GM12878 (cell line): ENCODE measurements at regions not wholly inside any gene's neighbourhood (a gene's known extent, or its start where the extent isn't known, plus 50 kb on each side); places are given as distances from the start of the nearest gene placed in this dataset.

Experiments
- ATAC-seq: fragments of 200-7000 bp; cut with Tn5 transposase; 3 replicates; pipeline ENCODE4 v1.9.1; 2020; ENCODE audit warnings: mild to moderate bottlenecking, moderate library complexity
- BruUV-seq: library from RNA; stranded (reverse); fragments of 400-500 nt; replicated peaks from 2 replicates; lab custom pipeline; 2021; lab: Mats Ljungman, UMichigan
- CTCF ChIA-PET: fragments of 300-600 bp; sonication (Branson Sonifier 250); formaldehyde crosslinking; extraction: SDS; loops from one replicate; lab custom pipeline; 2021; ENCODE audit warnings: inconsistent platforms; lab: Yijun Ruan, JAX
- POLR2A ChIA-PET: fragments of 350-600 bp; formaldehyde crosslinking; extraction: SDS; loops from one replicate; lab custom pipeline; 2021; ENCODE audit warnings: inconsistent platforms; lab: Charles Lee
- RAD21 ChIA-PET: fragments of 300-600 bp; sonication (Branson Sonifier 250); formaldehyde crosslinking; loops from one replicate; lab custom pipeline; 2023; ENCODE audit warnings: antibody characterized with exemption; ENCODE audit not compliant: unreplicated experiment; lab: Charles Lee
- SMC1A ChIA-PET: fragments of 300-600 bp; sonication (Branson Sonifier 250); formaldehyde crosslinking; loops from one replicate; lab custom pipeline; 2023; ENCODE audit not compliant: unreplicated experiment, uncharacterized antibody; lab: Charles Lee
- DNase-seq: peaks from one replicate; pipeline ENCODE4 v3.0.0-alpha.2; 2011; ENCODE audit warnings: low read depth, low spot score
- FAIRE-seq: peaks from 3 replicates; lab custom pipeline; 2011; peaks lifted over from hg19 to GRCh38; lab: Jason Lieb, UNC
- H2AFZ ChIP-seq: 2 replicates; pipeline ENCODE4 v1.6.0; 2011; ENCODE audit warnings: low read depth, low read length, control low read depth; ENCODE audit not compliant: control insufficient read depth
- H3K27ac ChIP-seq: 2 replicates; pipeline ENCODE4 v1.5.1; 2011; ENCODE audit warnings: control low read depth; ENCODE audit not compliant: control insufficient read depth, insufficient read depth
- H3K27me3 ChIP-seq, 2 experiments: replicated peaks in 1 of 2; 2 replicates each; pipeline versions ENCODE4 v1.6.0 to v1.6.1; 2011; ENCODE audit warnings: low read length in 1 of 2; ENCODE audit not compliant: control insufficient read depth in 2 of 2, insufficient read depth in 2 of 2
- H3K36me3 ChIP-seq, 2 experiments: 2 replicates each; pipeline ENCODE4 v1.5.1; 2011; ENCODE audit warnings: low read length in 1 of 2; ENCODE audit not compliant: control insufficient read depth in 2 of 2, insufficient read depth in 2 of 2
- H3K4me1 ChIP-seq: 2 replicates; pipeline ENCODE4 v1.6.1; 2011; ENCODE audit warnings: mild to moderate bottlenecking, low read length, moderate library complexity, mixed read lengths; ENCODE audit not compliant: control insufficient read depth, insufficient read depth
- H3K4me2 ChIP-seq: 2 replicates; pipeline ENCODE4 v1.6.0; 2011; ENCODE audit warnings: control low read depth; ENCODE audit not compliant: control insufficient read depth, insufficient read depth
- H3K4me3 ChIP-seq: fragments of 200-600 bp; sonication (generic); 2 replicates; pipeline ENCODE4 v1.5.1; 2016
- H3K79me2 ChIP-seq: 2 replicates; pipeline ENCODE4 v1.6.0; 2011; ENCODE audit warnings: low read length; ENCODE audit not compliant: control insufficient read depth, insufficient read depth
- H3K9ac ChIP-seq: 2 replicates; pipeline ENCODE4 v1.8.0; 2011; ENCODE audit warnings: low read length, control low read depth, mixed read lengths; ENCODE audit not compliant: control insufficient read depth, insufficient read depth
- H3K9me3 ChIP-seq: replicated peaks from 3 replicates; pipeline ENCODE4 v1.5.1; 2011; ENCODE audit warnings: mild to moderate bottlenecking, low read length; ENCODE audit not compliant: control insufficient read depth, insufficient read depth
- H4K20me1 ChIP-seq: 2 replicates; pipeline ENCODE4 v1.6.0; 2011; ENCODE audit not compliant: control insufficient read depth, insufficient read depth
- BACH1 ChIP-seq: fragments of 450-650 bp; IDR thresholded peaks from 2 replicates; pipeline ENCODE4 v1.6.1; 2017; ENCODE audit warnings: mild to moderate bottlenecking, borderline replicate concordance
- CHD2 ChIP-seq: IDR thresholded peaks from 2 replicates; pipeline ENCODE4 v1.6.1; 2011; ENCODE audit warnings: low read depth, low read length, improper control_type of control experiment, borderline replicate concordance
- E2F8 ChIP-seq: fragments of 450-650 bp; IDR thresholded peaks from 2 replicates; pipeline ENCODE4 v1.6.1; 2018; ENCODE audit warnings: mild to moderate bottlenecking, low read depth, moderate library complexity; ENCODE audit not compliant: partially characterized antibody
- NFYB ChIP-seq: IDR thresholded peaks from 2 replicates; pipeline ENCODE4 v1.6.1; 2011; ENCODE audit warnings: low read depth, mild to moderate bottlenecking, low read length, improper control_type of control experiment, moderate library complexity; ENCODE audit not compliant: insufficient read depth
- RBBP5 ChIP-seq: fragments of 200-600 bp; sonication (generic); conservative IDR thresholded peaks from 2 replicates; pipeline ENCODE4 v1.6.1; 2016
- RFX5 ChIP-seq: IDR thresholded peaks from 2 replicates; pipeline ENCODE4 v1.6.1; 2011; ENCODE audit warnings: low read depth, low read length, improper control_type of control experiment
- SIX5 ChIP-seq: IDR thresholded peaks from 2 replicates; pipeline ENCODE4 v1.6.1; 2011; ENCODE audit warnings: mild to moderate bottlenecking, low read depth, low read length, moderate library complexity; ENCODE audit not compliant: severe bottlenecking
- YBX1 ChIP-seq: fragments of 450-650 bp; IDR thresholded peaks from 2 replicates; pipeline ENCODE4 v1.6.1; 2016; ENCODE audit warnings: antibody characterized with exemption
- WGBS: methylation state at CpG from one replicate; pipeline ENCODE4 v1.1.6; 2016; ENCODE audit warnings: low lambda C conversion rate; ENCODE audit not compliant: insufficient replicate concordance, insufficient coverage; ENCODE audit errors: missing lambda C conversion rate; 5-methylcytosine and 5-hydroxymethylcytosine counted together
- in situ Hi-C: fragments of 300-500 bp; cut with MboI; formaldehyde crosslinking; loops from 9 replicates; pipeline ENCODE4 v1.14.3; 2018; ENCODE audit warnings: mixed read lengths
- intact Hi-C: fragments of 100-400 bp; cut with micrococcal nuclease; formaldehyde crosslinking; loops from one replicate; pipeline ENCODE4 v1.14.2; 2022; ENCODE audit not compliant: unreplicated experiment

GRCh38 chr17:74051348-74051747 lies 152.1 kb upstream of the RPL38 start:
- in situ Hi-C loops: no loop called here
- no peak overlapping the region for H3K9ac ChIP-seq
- ChIA-PET RAD21 (no interaction called here), SMC1A (no interaction called here)
- BruUV-seq: no TSS peak
- H3K27me3 ChIP-seq: peaks cover 3 to 10% of the 10 kb centered on the region in 2 experiments; a peak in 3 of 4 replicates
- no peaks in the 10 kb centered on the region for H3K79me2 ChIP-seq
- no peaks in the 10 kb centered on the region for H3K4me1 ChIP-seq
- WGBS: 14% methylated on average over 8 of the region's 8 CpGs
- H4K20me1 ChIP-seq: no peaks in the 10 kb centered on the region
- no peak for TF ChIP-seq SIX5
- TF ChIP-seq BACH1: no peak
- no peak for TF ChIP-seq RFX5
- TF ChIP-seq E2F8: no peak
- TF ChIP-seq NFYB: no peak
- TF ChIP-seq YBX1: no peak
- no peak for TF ChIP-seq RBBP5
- no peak for TF ChIP-seq CHD2
- TF ChIP-seq, all 136 proteins: peak for 0
- no peak overlapping the region for H2AFZ ChIP-seq
- H3K27ac ChIP-seq: no peak overlapping the region
- ChIA-PET CTCF (no interaction called here), POLR2A (no interaction called here)
- DNase-seq (no peak), FAIRE-seq (no peak), ATAC-seq (no peak)
- H3K9me3 ChIP-seq: no peaks in the 10 kb centered on the region
- no peaks in the 10 kb centered on the region for H3K36me3 ChIP-seq
- no peak overlapping the region for H3K4me2 ChIP-seq
- no peak overlapping the region for H3K4me3 ChIP-seq
- intact Hi-C loops: no loop called here
